Activated B cell treated with CpG ODN at 0.5 μM for 24 hours (primary cell): ENCODE measurements at regions not wholly inside any gene's neighbourhood (a gene's known extent, or its start where the extent isn't known, plus 50 kb on each side); places are given as distances from the start of the nearest gene placed in this dataset.

Experiments used
- ATAC-seq: fragments of 200-7000 bp; cut with Tn5 transposase; one replicate; pipeline ENCODE4 v1.10.0; 2021; ENCODE audit warnings: low read depth, mild to moderate bottlenecking, moderate library complexity
- CTCF ChIA-PET: fragments of 350-600 bp; sonication (Branson Sonifier 250); formaldehyde crosslinking; loops from one replicate; lab custom pipeline; 2021; ENCODE audit warnings: antibody characterized with exemption; lab: Charles Lee
- POLR2A ChIA-PET: fragments of 350-600 bp; sonication (Branson Sonifier 250); formaldehyde crosslinking; loops from one replicate; lab custom pipeline; 2021; ENCODE audit warnings: antibody characterized with exemption; lab: Charles Lee
- DNase-seq: peaks from one replicate; pipeline ENCODE4 v3.0.0; 2022
- H3K27ac Mint-ChIP-seq: one replicate; pipeline ENCODE4 v1.8.0; 2020; ENCODE audit warnings: mixed read lengths
- H3K27me3 Mint-ChIP-seq: one replicate; pipeline ENCODE4 v1.8.0; 2021; ENCODE audit warnings: mixed read lengths
- H3K36me3 Mint-ChIP-seq: one replicate; pipeline ENCODE4 v1.8.0; 2021; ENCODE audit warnings: low read depth, mixed read lengths
- H3K4me1 Mint-ChIP-seq: one replicate; pipeline ENCODE4 v1.8.0; 2021; ENCODE audit warnings: mixed read lengths
- H3K4me3 Mint-ChIP-seq: one replicate; pipeline ENCODE4 v1.8.0; 2020; ENCODE audit warnings: mild to moderate bottlenecking, mixed read lengths
- H3K9me3 Mint-ChIP-seq: one replicate; pipeline ENCODE4 v1.8.0; 2020; ENCODE audit warnings: mixed read lengths
- intact Hi-C: fragments of 100-400 bp; cut with micrococcal nuclease; formaldehyde crosslinking; loops from one replicate; pipeline ENCODE4 v1.15.1; 2024
- TF ChIP-seq, protein P1 (sequence below): fragments of 200-600 bp; IDR thresholded peaks from one replicate; pipeline ENCODE4 v1.8.0; 2022; ENCODE audit warnings: antibody characterized with exemption, mild to moderate bottlenecking

DNA sequence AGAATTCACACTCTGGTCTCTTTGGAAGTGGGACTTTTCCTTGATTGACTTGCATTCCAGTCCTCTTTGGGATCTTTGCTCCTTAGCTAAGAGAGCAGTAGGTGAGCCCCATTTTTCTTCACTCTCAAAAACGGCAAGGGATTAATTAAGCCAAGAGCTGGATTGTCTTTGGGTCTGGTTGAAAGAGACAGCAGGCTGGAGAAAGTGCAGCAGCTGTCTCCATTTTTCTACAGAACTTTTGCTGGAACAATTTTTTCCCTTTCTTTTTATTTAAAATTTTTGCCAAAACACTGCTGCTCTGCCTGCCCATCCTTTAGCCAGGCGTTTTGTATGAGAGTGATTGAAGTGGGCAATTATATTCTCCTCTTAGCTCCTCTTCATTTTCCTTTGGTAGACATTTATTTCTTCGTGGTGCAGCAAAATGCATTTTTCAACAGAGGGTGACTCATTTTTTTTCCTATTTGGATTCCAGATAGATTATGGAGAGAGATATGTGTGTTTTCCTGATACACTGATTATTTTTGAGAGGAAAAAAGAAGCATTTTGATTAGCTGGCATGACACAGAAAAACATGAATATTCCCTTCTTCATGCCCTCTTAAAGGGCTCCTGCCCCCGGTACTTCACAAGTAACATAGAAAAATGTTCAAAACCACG, 371.2 kb upstream of the NBEA start:
- no peak for DNase-seq
- TF ChIP-seq, protein P1, sequence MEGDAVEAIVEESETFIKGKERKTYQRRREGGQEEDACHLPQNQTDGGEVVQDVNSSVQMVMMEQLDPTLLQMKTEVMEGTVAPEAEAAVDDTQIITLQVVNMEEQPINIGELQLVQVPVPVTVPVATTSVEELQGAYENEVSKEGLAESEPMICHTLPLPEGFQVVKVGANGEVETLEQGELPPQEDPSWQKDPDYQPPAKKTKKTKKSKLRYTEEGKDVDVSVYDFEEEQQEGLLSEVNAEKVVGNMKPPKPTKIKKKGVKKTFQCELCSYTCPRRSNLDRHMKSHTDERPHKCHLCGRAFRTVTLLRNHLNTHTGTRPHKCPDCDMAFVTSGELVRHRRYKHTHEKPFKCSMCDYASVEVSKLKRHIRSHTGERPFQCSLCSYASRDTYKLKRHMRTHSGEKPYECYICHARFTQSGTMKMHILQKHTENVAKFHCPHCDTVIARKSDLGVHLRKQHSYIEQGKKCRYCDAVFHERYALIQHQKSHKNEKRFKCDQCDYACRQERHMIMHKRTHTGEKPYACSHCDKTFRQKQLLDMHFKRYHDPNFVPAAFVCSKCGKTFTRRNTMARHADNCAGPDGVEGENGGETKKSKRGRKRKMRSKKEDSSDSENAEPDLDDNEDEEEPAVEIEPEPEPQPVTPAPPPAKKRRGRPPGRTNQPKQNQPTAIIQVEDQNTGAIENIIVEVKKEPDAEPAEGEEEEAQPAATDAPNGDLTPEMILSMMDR: no peak
- CTCF ChIA-PET: no interaction called here

DNA sequence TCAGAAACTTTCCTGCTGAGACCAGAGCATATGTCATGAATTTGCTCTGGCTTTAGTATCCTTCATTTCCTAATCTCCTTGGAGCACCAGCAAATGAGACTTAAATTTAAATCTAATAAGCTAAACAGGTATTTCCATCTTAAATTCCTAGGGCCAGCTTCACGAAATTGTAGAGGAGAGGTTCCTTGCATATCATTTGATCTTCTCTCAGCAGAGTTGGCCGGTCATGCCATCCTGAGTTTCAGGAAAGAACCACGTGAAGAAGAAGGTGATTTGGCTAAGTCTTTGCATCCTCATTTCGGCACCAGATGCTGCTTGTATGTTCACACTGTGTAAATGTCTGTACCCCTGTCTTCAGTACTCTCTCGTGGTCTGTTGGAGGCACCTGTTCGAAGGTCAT, 370.4 kb upstream of the NBEA start:
- POLR2A ChIA-PET: no interaction called here
- H3K27me3 Mint-ChIP-seq: no peaks in the 10 kb centered on the region
- ATAC-seq: no peak
- H3K4me1 Mint-ChIP-seq: no peaks in the 10 kb centered on the region
- H3K36me3 Mint-ChIP-seq: no peaks in the 10 kb centered on the region
- intact Hi-C loops: no loop called here
- H3K9me3 Mint-ChIP-seq: no peaks in the 10 kb centered on the region
- CTCF ChIA-PET: no interaction called here
- H3K27ac Mint-ChIP-seq: no peak overlapping the region
- TF ChIP-seq, protein P1: no peak
- no peak overlapping the region for H3K4me3 Mint-ChIP-seq
- no peak for DNase-seq

More for the DNA sequence above, 371.2 kb upstream of the NBEA start:
- no peak overlapping the region for H3K4me3 Mint-ChIP-seq
- H3K27ac Mint-ChIP-seq: no peak overlapping the region
- H3K9me3 Mint-ChIP-seq: no peaks in the 10 kb centered on the region
- H3K27me3 Mint-ChIP-seq: no peaks in the 10 kb centered on the region
- intact Hi-C loops: no loop called here
- POLR2A ChIA-PET: no interaction called here
- no peak for ATAC-seq
- H3K4me1 Mint-ChIP-seq: no peaks in the 10 kb centered on the region
- H3K36me3 Mint-ChIP-seq: no peaks in the 10 kb centered on the region

DNA sequence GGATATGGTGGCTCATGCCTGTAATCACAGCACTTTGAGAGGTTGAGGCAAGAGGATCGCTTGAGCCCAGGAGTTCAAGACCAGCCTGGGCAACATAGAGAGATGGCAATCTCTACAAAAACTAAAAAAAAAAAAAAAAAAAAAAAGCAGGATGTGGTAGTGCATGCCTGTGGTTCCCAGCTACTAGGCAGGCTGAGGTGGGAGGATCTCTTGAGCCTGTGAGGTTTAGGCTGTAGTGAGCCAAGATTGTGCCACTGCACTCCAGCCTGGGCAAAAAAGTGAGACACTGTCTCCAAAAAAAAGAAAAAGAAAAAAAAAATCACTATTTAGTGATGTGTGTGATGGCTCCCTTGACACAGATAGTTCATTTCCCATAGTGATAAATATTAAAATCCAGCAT, 365.0 kb upstream of the NBEA start:
- POLR2A ChIA-PET: no interaction called here
- TF ChIP-seq, protein P1: no peak
- no peaks in the 10 kb centered on the region for H3K27me3 Mint-ChIP-seq
- intact Hi-C loops: no loop called here
- CTCF ChIA-PET: no interaction called here
- H3K27ac Mint-ChIP-seq: no peak overlapping the region
- no peak overlapping the region for H3K4me3 Mint-ChIP-seq
- no peaks in the 10 kb centered on the region for H3K9me3 Mint-ChIP-seq
- H3K4me1 Mint-ChIP-seq: no peaks in the 10 kb centered on the region
- ATAC-seq (no peak), DNase-seq (no peak)
- no peaks in the 10 kb centered on the region for H3K36me3 Mint-ChIP-seq

DNA sequence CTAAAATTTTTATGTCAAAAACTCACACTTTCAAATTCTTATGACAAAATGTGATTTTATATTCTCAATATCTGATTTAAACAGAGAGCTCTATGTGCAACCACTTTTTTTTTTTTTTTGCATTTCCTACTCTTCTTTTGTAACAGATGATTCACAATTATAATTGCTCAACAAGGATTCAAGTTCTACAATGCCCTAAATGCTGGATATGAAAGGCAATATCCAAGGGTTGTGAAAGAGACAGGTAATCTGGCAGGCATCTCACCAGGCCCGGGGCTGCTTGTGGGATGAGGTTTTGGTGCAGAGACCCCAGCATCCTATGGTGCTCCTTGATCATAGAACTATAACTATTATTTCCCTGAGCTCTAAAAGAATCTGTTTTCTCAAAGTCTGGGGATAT, 363.6 kb upstream of the NBEA start:
- no peaks in the 10 kb centered on the region for H3K36me3 Mint-ChIP-seq
- TF ChIP-seq, protein P1: no peak
- H3K4me1 Mint-ChIP-seq: no peaks in the 10 kb centered on the region
- ATAC-seq: no peak
- H3K27ac Mint-ChIP-seq: no peak overlapping the region
- POLR2A ChIA-PET: no interaction called here
- no peaks in the 10 kb centered on the region for H3K9me3 Mint-ChIP-seq
- CTCF ChIA-PET: no interaction called here
- no peaks in the 10 kb centered on the region for H3K27me3 Mint-ChIP-seq
- intact Hi-C loops: no loop called here
- no peak for DNase-seq
- no peak overlapping the region for H3K4me3 Mint-ChIP-seq

DNA sequence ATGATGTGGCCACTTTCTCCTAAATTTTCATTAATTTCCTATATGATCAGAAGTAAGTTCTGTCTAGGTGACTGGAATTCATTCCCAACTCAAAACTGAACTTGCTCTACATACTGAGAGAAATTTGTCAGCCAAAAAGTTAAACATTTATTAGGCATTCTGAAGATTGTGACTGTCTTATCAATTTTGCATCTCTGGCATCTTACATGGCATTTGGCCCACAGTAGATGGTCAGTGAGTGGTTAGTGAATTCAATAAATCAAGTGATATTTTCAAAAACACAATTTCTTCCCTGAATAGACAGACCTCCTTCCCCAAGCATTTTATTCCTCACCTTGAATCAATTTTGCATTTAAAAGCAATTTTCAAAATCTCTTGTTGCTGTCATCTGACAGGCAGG, 363.2 kb upstream of the NBEA start:
- TF ChIP-seq, protein P1: no peak
- Mint-ChIP-seq H3K27me3 (no peaks in the 10 kb centered on the region), H3K9me3 (no peaks in the 10 kb centered on the region), H3K4me1 (no peaks in the 10 kb centered on the region), H3K4me3 (no peak overlapping the region), H3K36me3 (no peaks in the 10 kb centered on the region), H3K27ac (no peak overlapping the region)
- DNase-seq (no peak), ATAC-seq (no peak)
- intact Hi-C loops: no loop called here
- ChIA-PET POLR2A (no interaction called here), CTCF (no interaction called here)
